Activated T-helper 2 cell treated with anti-CD3 and anti-CD28 coated beads, Interferon-gamma antibody, Interleukin-2, Interleukin-4, amounts not matched to agents 10 μg/mL and 5 μg/mL and 100 μg/mL, durations not matched to agents 14 hours and 24 hours and 36 hours (primary cell): ENCODE measurements at regions not wholly inside any gene's neighbourhood (a gene's known extent, or its start where the extent isn't known, plus 50 kb on each side); places are given as distances from the start of the nearest gene placed in this dataset.

Experiments used
- DNase-seq: peaks from one replicate; pipeline ENCODE4 v3.0.0; 2021; ENCODE audit warnings: low spot score
- H3K27ac Mint-ChIP-seq: one replicate; pipeline ENCODE4 v1.8.0; 2021; ENCODE audit warnings: mixed read lengths
- H3K27me3 Mint-ChIP-seq: one replicate; pipeline ENCODE4 v1.8.0; 2021; ENCODE audit warnings: low read depth, mixed read lengths
- H3K36me3 Mint-ChIP-seq: one replicate; pipeline ENCODE4 v1.8.0; 2021; ENCODE audit warnings: low read depth, mixed read lengths
- H3K4me1 Mint-ChIP-seq: one replicate; pipeline ENCODE4 v1.8.0; 2021; ENCODE audit warnings: low read depth, mixed read lengths
- H3K4me3 Mint-ChIP-seq: one replicate; pipeline ENCODE4 v1.8.0; 2021; ENCODE audit warnings: low read depth, mild to moderate bottlenecking, moderate library complexity, mixed read lengths
- H3K9me3 Mint-ChIP-seq: one replicate; pipeline ENCODE4 v1.8.0; 2021; ENCODE audit warnings: mixed read lengths
- intact Hi-C: fragments of 100-400 bp; cut with micrococcal nuclease; formaldehyde crosslinking; loops from one replicate; pipeline ENCODE4 v1.15.1; 2023

GRCh38 chr1:2962541-2962940 lies 58.7 kb upstream of the ACTRT2 start:
- peaks cover 3% of the 10 kb centered on the region for H3K9me3 Mint-ChIP-seq
- H3K27ac Mint-ChIP-seq = no peak overlapping the region
- H3K4me3 Mint-ChIP-seq = no peak overlapping the region
- H3K27me3 Mint-ChIP-seq = no peaks in the 10 kb centered on the region
- H3K36me3 Mint-ChIP-seq = no peaks in the 10 kb centered on the region
- intact Hi-C loops = no loop called here
- no peaks in the 10 kb centered on the region for H3K4me1 Mint-ChIP-seq
- DNase-seq = no peak

- Mint-ChIP-seq H3K27me3 (no peaks in the 10 kb centered on the region), H3K9me3 (no peaks in the 10 kb centered on the region), H3K36me3 (no peaks in the 10 kb centered on the region), H3K4me3 (no peak overlapping the region), H3K4me1 (no peaks in the 10 kb centered on the region), H3K27ac (no peak overlapping the region)
- no peak for DNase-seq
- intact Hi-C loops = no loop called here
Observed at GRCh38 chr1:2962946-2963345, 58.3 kb upstream of the ACTRT2 start.

GRCh38 chr1:2965676-2966075 lies 55.6 kb upstream of the ACTRT2 start:
- no peaks in the 10 kb centered on the region for H3K27me3 Mint-ChIP-seq
- no peaks in the 10 kb centered on the region for H3K4me1 Mint-ChIP-seq
- H3K36me3 Mint-ChIP-seq = no peaks in the 10 kb centered on the region
- intact Hi-C loops = no loop called here
- H3K9me3 Mint-ChIP-seq = no peaks in the 10 kb centered on the region
- no peak for DNase-seq
- no peak overlapping the region for H3K4me3 Mint-ChIP-seq
- H3K27ac Mint-ChIP-seq = no peak overlapping the region

- Mint-ChIP-seq H3K4me3 (no peak overlapping the region), H3K27ac (no peak overlapping the region), H3K9me3 (no peaks in the 10 kb centered on the region), H3K27me3 (no peaks in the 10 kb centered on the region), H3K36me3 (no peaks in the 10 kb centered on the region), H3K4me1 (no peaks in the 10 kb centered on the region)
- DNase-seq = no peak
- intact Hi-C loops = no loop called here
Observed at GRCh38 chr1:2966449-2967328, 54.6 kb upstream of the ACTRT2 start.

GRCh38 chr1:2967329-2967725 lies 53.9 kb upstream of the ACTRT2 start:
- H3K36me3 Mint-ChIP-seq = no peaks in the 10 kb centered on the region
- H3K27ac Mint-ChIP-seq = no peak overlapping the region
- H3K9me3 Mint-ChIP-seq = no peaks in the 10 kb centered on the region
- no peak for DNase-seq
- intact Hi-C loops = no loop called here
- H3K27me3 Mint-ChIP-seq = no peaks in the 10 kb centered on the region
- no peaks in the 10 kb centered on the region for H3K4me1 Mint-ChIP-seq
- no peak overlapping the region for H3K4me3 Mint-ChIP-seq

GRCh38 chr1:2967881-2968280 lies 53.4 kb upstream of the ACTRT2 start:
- intact Hi-C loops = no loop called here
- Mint-ChIP-seq H3K27me3 (no peaks in the 10 kb centered on the region), H3K27ac (no peak overlapping the region), H3K4me3 (no peak overlapping the region), H3K36me3 (no peaks in the 10 kb centered on the region), H3K9me3 (no peaks in the 10 kb centered on the region), H3K4me1 (no peaks in the 10 kb centered on the region)
- DNase-seq = no peak

GRCh38 chr1:2968471-2968881 lies 52.8 kb upstream of the ACTRT2 start:
- intact Hi-C loops = no loop called here
- no peaks in the 10 kb centered on the region for H3K4me1 Mint-ChIP-seq
- H3K9me3 Mint-ChIP-seq = no peaks in the 10 kb centered on the region
- H3K27ac Mint-ChIP-seq = no peak overlapping the region
- no peak for DNase-seq
- no peak overlapping the region for H3K4me3 Mint-ChIP-seq
- no peaks in the 10 kb centered on the region for H3K27me3 Mint-ChIP-seq
- no peaks in the 10 kb centered on the region for H3K36me3 Mint-ChIP-seq

GRCh38 chr1:2969011-2969844 lies 52.0 kb upstream of the ACTRT2 start:
- H3K4me1 Mint-ChIP-seq = no peaks in the 10 kb centered on the region
- no peaks in the 10 kb centered on the region for H3K36me3 Mint-ChIP-seq
- no peak overlapping the region for H3K4me3 Mint-ChIP-seq
- intact Hi-C loops = no loop called here
- no peak for DNase-seq
- no peak overlapping the region for H3K27ac Mint-ChIP-seq
- no peaks in the 10 kb centered on the region for H3K9me3 Mint-ChIP-seq
- H3K27me3 Mint-ChIP-seq = no peaks in the 10 kb centered on the region

GRCh38 chr1:2969845-2970291 lies 51.4 kb upstream of the ACTRT2 start:
- Mint-ChIP-seq H3K9me3 (no peaks in the 10 kb centered on the region), H3K4me1 (no peaks in the 10 kb centered on the region), H3K4me3 (no peak overlapping the region), H3K36me3 (no peaks in the 10 kb centered on the region), H3K27ac (no peak overlapping the region), H3K27me3 (no peaks in the 10 kb centered on the region)
- intact Hi-C loops = no loop called here
- DNase-seq = no peak

GRCh38 chr1:2970311-2971071 lies 50.8 kb upstream of the ACTRT2 start:
- Mint-ChIP-seq H3K9me3 (no peaks in the 10 kb centered on the region), H3K4me3 (no peak overlapping the region), H3K27me3 (no peaks in the 10 kb centered on the region), H3K4me1 (no peaks in the 10 kb centered on the region), H3K36me3 (no peaks in the 10 kb centered on the region), H3K27ac (no peak overlapping the region)
- no peak for DNase-seq
- intact Hi-C loops = no loop called here

- Mint-ChIP-seq H3K9me3 (no peaks in the 10 kb centered on the region), H3K27ac (no peak overlapping the region), H3K4me3 (no peak overlapping the region), H3K4me1 (no peaks in the 10 kb centered on the region), H3K27me3 (no peaks in the 10 kb centered on the region), H3K36me3 (no peaks in the 10 kb centered on the region)
- DNase-seq = no peak
- intact Hi-C loops = no loop called here
Observed at GRCh38 chr1:2971101-2971501, 50.2 kb upstream of the ACTRT2 start.
